Parathyroid adenoma (tissue), 2 donors: ENCODE measurements at regions not wholly inside any gene's neighbourhood (a gene's known extent, or its start where the extent isn't known, plus 50 kb on each side); places are given as distances from the start of the nearest gene placed in this dataset.

Experiments
- H2AFZ ChIP-seq: fragments of 300-600 bp; sonication (generic); one replicate; pipeline ENCODE4 v1.7.0; 2017; ENCODE audit warnings: antibody characterized with exemption, mild to moderate bottlenecking
- H3K27ac ChIP-seq: fragments of 300-600 bp; sonication (generic); one replicate; pipeline ENCODE4 v1.7.0; 2017
- H3K27me3 ChIP-seq: fragments of 300-600 bp; sonication (generic); one replicate; pipeline ENCODE4 v1.7.0; 2017; ENCODE audit warnings: low read length; ENCODE audit not compliant: control insufficient read depth, insufficient read depth
- H3K36me3 ChIP-seq: fragments of 300-600 bp; sonication (generic); one replicate; pipeline ENCODE4 v1.7.0; 2017; ENCODE audit warnings: low read length; ENCODE audit not compliant: control insufficient read depth, insufficient read depth
- H3K4me1 ChIP-seq: fragments of 300-600 bp; sonication (generic); one replicate; pipeline ENCODE4 v1.7.0; 2017; ENCODE audit warnings: control low read depth
- H3K4me2 ChIP-seq: fragments of 300-600 bp; sonication (generic); one replicate; pipeline ENCODE4 v1.7.0; 2017; ENCODE audit warnings: low read length
- H3K4me3 ChIP-seq: fragments of 300-600 bp; sonication (generic); one replicate; pipeline ENCODE4 v1.7.0; 2017; ENCODE audit warnings: low read depth, low read length
- H3K79me2 ChIP-seq: fragments of 300-600 bp; sonication (generic); one replicate; pipeline ENCODE4 v1.7.0; 2017; ENCODE audit warnings: control low read depth
- H3K9ac ChIP-seq: fragments of 300-600 bp; sonication (generic); one replicate; pipeline ENCODE4 v1.7.0; 2017; ENCODE audit warnings: mild to moderate bottlenecking
- H3K9me3 ChIP-seq: fragments of 300-600 bp; sonication (generic); one replicate; pipeline ENCODE4 v1.7.0; 2017; ENCODE audit warnings: low read length; ENCODE audit not compliant: control insufficient read depth
- CTCF ChIP-seq: fragments of 300-600 bp; sonication (generic); IDR thresholded peaks from one replicate; pipeline ENCODE4 v1.7.0; 2017; ENCODE audit warnings: antibody characterized with exemption, mild to moderate bottlenecking
- donor health status: primary hyperparathyroidism.

- Histone ChIP-seq H3K4me2 (no peak overlapping the region), H3K4me1 (no peaks in the 10 kb centered on the region), H3K27ac (no peak overlapping the region), H2AFZ (no peak overlapping the region), H3K9ac (no peak overlapping the region), H3K36me3 (no peaks in the 10 kb centered on the region), H3K4me3 (no peak overlapping the region), H3K79me2 (no peaks in the 10 kb centered on the region), H3K27me3 (no peaks in the 10 kb centered on the region), H3K9me3 (no peaks in the 10 kb centered on the region)
- TF ChIP-seq CTCF, result no peak
These were observed 369.6 kb upstream of the CADM1 start for GRCh38 chr11:115873813-115874212.

DNA sequence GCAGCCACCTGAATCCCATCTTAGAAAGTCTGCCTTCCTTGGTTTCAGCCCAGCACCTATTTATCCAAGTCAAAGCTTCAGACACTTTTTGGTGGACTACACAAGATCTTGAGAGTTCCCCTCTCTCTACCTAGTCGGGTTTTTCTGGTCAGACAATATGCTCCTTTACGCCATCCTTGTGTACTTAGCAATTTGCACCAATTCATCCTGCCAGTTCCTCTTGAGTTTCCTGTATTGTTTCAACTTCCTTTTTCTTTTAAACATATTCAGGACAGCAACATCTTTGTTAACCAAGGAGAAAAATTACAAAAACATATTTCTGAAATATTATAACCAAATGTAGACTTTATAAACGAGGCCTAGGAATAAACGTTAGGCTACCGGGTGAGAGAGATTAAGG lies 368.2 kb upstream of the CADM1 start:
- no peaks in the 10 kb centered on the region for H3K79me2 ChIP-seq
- no peaks in the 10 kb centered on the region for H3K27me3 ChIP-seq
- H3K4me1 ChIP-seq, result no peaks in the 10 kb centered on the region
- no peak overlapping the region for H2AFZ ChIP-seq
- no peaks in the 10 kb centered on the region for H3K36me3 ChIP-seq
- no peak overlapping the region for H3K4me3 ChIP-seq
- no peak overlapping the region for H3K9ac ChIP-seq
- no peak overlapping the region for H3K27ac ChIP-seq
- H3K4me2 ChIP-seq, result no peak overlapping the region
- no peaks in the 10 kb centered on the region for H3K9me3 ChIP-seq
- TF ChIP-seq CTCF, result no peak

DNA sequence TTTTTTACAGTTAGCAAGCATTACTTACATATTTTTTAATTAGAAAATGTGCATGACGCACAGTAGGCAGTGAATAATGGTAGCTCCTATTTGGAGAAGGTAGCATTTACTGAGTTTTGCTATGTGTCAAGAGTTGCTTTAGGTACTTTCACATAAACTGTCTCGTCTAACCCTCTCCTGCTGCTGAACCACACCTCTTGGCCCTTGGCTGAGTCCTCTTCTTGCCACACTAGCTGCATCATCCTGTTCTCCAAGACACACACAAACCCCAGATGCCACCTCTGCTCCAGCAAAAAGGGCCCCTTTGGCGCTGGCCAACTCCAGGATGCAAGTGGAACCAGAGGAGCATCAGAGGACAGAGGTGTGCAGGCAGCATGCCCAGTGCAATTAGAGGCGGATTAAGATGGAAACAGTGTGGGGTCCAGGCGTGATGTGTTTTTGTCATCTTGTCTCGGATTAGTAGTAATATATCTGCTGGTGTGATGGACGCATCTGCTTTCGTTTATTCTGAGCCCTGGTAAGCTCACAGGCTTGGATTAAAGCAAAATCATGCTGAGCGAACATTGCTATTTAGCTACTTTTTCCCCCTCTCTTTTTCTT lies 367.0 kb upstream of the CADM1 start:
- no peaks in the 10 kb centered on the region for H3K27me3 ChIP-seq
- no peaks in the 10 kb centered on the region for H3K79me2 ChIP-seq
- TF ChIP-seq CTCF, result no peak
- no peak overlapping the region for H2AFZ ChIP-seq
- H3K4me1 ChIP-seq, result no peaks in the 10 kb centered on the region
- H3K9me3 ChIP-seq, result no peaks in the 10 kb centered on the region
- H3K9ac ChIP-seq, result no peak overlapping the region
- H3K4me3 ChIP-seq, result no peak overlapping the region
- H3K27ac ChIP-seq, result no peak overlapping the region
- H3K4me2 ChIP-seq, result no peak overlapping the region
- H3K36me3 ChIP-seq, result no peaks in the 10 kb centered on the region

GRCh38 chr11:115869780-115870431 lies 365.7 kb upstream of the CADM1 start:
- H3K36me3 ChIP-seq, result no peaks in the 10 kb centered on the region
- no peaks in the 10 kb centered on the region for H3K9me3 ChIP-seq
- H3K4me3 ChIP-seq, result no peak overlapping the region
- no peak overlapping the region for H3K4me2 ChIP-seq
- H3K27ac ChIP-seq, result no peak overlapping the region
- TF ChIP-seq CTCF, result no peak
- H3K4me1 ChIP-seq, result no peaks in the 10 kb centered on the region
- no peak overlapping the region for H2AFZ ChIP-seq
- no peaks in the 10 kb centered on the region for H3K79me2 ChIP-seq
- no peaks in the 10 kb centered on the region for H3K27me3 ChIP-seq
- no peak overlapping the region for H3K9ac ChIP-seq

- Histone ChIP-seq H2AFZ (no peak overlapping the region), H3K27ac (no peak overlapping the region), H3K9ac (no peak overlapping the region), H3K4me1 (no peaks in the 10 kb centered on the region), H3K4me3 (no peak overlapping the region), H3K9me3 (no peaks in the 10 kb centered on the region), H3K79me2 (no peaks in the 10 kb centered on the region), H3K36me3 (no peaks in the 10 kb centered on the region), H3K4me2 (no peak overlapping the region), H3K27me3 (no peaks in the 10 kb centered on the region)
- no peak for TF ChIP-seq CTCF
These were observed 364.9 kb upstream of the CADM1 start for GRCh38 chr11:115869131-115869530.
